Skin of body (tissue), 1 donor: ENCODE measurements at regions not wholly inside any gene's neighbourhood (a gene's known extent, or its start where the extent isn't known, plus 50 kb on each side); places are given as distances from the start of the nearest gene placed in this dataset.

Experiments used
- DNase-seq: peaks from one replicate; lab custom pipeline; 2025; lab: John Stamatoyannopoulos, UW

- no peak for DNase-seq
Observed at GRCh38 chr1:14039582-14040430, 339.8 kb downstream of the PRDM2 start.

- no peak for DNase-seq
Observed at GRCh38 chr1:14049965-14050364, 350.0 kb downstream of the PRDM2 start.

DNA sequence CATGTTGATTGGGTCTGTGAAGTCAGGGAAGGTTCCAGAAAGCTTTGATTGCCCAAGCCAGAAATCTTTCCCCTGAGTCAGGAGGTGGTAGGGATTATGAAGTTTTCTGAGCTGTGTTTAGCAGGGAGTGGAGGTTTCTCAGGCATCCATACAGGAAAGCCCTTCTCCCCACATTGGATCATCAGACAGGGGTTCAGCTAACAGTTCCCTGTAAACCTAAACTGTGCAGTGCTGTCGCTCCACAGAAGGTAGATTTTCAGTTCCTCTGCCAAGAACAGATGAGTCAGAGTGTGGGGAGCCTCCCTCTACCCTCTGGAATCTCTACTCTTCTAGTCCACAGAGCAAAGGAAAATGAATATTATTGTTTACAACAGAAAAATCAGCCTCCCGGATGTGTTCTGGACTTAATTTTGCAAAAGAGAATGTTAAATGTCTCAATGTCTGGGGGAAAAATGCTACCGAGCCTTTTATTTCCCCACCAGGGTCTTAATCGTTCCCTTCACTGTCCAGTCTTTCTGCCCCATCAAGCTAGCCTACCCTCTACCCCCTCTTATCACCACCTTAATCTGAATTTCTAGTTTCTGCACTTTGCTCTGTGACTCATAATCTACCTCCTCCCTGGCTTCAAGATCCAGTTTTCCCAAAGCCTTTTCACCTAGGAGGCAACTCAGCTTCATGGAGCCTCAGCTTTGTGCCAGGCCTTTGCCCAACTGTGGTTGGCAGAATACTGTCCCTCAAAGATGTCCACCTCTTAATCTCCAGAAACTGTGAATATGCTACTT is 355.6 kb downstream of the PRDM2 start:
- no peak for DNase-seq

GRCh38 chr1:14057640-14058039 is 357.7 kb downstream of the PRDM2 start:
- DNase-seq = no peak

DNA sequence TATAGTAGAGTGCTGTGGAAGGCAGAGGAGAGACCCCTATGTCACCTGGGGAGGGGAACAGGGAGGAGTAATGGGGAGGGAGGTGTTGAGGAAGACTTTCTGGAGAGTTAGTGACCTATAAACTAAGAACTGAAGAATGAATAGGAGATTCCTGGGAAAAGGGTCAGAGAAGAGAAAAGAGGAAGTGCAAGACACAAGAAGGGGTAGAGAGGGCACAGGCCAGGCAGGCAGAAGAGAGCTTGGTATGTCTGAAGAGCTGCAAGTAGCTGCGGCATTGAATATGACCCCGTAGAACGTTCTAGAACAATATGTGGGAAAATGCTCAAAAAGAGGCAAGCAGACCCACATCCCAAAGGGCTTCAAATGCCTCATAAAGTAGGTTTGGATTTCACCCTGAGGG is 361.2 kb downstream of the PRDM2 start:
- DNase-seq = no peak

GRCh38 chr1:14061722-14062121 is 361.7 kb downstream of the PRDM2 start:
- DNase-seq = no peak

GRCh38 chr1:14062669-14063068 is 362.7 kb downstream of the PRDM2 start:
- no peak for DNase-seq

DNA sequence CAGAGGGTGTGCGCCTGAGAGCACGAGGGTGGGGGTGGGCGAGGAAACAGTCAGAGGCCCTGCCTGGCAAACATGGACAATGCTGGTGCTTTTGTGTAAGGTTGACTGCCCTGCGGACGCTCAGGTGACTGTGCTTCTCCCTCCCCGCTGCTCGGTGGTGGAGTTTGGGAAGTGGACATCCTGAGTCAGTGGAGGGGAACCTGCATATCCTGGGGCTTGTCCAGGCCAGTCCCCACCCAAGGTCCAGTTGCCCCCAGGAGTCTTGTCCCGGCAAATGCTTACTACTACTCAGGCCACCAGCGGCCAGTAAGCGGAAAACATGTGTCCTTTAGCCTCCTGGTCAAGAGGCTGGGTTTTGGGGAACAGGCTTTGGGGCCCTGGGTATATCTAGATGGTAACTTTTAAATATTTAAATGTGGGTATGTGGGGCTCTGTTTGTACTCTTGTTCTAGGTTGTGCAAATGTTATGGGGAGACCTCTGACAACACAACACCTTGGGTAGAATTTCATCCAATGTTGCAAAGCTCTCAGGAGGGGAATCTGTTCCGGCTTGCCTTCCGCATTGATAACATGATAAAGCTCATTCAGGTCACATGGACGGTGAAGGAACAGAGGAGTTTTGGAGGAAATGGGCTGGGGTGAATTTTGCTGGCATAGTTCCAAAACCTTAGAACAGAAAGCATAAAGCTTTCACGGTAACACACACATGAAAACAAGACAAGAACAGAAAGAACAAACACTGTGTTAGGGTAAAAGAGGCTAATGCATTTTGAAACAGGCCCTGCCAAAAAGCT is 364.9 kb downstream of the PRDM2 start:
- DNase-seq = no peak

GRCh38 chr1:14065486-14065885 is 365.5 kb downstream of the PRDM2 start:
- no peak for DNase-seq

- DNase-seq = no peak
Observed at GRCh38 chr1:14067036-14067435, 367.0 kb downstream of the PRDM2 start.

- DNase-seq = no peak
Observed at GRCh38 chr1:14067711-14068110, 367.7 kb downstream of the PRDM2 start.

DNA sequence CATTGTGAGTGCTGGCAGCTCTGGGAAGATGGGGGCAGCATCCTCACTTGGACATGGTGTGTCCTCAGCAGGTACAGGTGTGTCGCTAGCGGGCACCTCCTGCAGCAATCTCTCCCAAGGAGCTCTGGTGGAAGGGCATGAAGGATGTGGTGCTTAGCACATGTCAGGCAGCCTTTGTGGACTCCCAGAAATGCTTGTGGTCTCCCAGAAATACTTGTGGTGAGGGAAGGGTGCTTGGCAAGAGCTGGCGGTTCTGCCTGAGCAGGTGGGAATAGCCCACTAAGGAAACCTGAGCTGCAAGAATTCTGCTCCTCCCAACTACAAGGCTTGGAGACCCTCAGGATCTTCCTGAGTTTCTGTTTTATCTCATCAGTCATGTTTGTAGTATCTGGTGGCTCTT is 371.6 kb downstream of the PRDM2 start:
- DNase-seq = no peak

DNA sequence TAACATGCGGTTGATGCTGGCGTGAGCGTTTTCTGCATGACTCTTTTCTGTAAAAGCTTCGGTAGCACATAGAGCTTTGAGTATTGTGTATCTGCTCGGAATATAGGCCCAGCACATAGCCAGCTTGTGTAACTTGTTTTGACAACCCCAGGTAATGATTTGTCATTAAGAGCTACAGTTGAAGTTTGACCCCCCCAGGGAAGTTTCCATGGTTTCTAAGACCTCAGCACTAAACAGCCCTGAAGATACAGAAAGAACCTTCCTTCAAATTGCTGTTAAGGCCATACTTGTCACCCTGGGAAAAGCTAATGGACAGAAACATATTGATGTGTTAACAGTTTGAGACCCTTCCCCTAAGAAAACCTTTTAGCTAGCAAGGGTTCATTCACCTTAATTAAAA is 380.7 kb downstream of the PRDM2 start:
- DNase-seq = no peak

DNA sequence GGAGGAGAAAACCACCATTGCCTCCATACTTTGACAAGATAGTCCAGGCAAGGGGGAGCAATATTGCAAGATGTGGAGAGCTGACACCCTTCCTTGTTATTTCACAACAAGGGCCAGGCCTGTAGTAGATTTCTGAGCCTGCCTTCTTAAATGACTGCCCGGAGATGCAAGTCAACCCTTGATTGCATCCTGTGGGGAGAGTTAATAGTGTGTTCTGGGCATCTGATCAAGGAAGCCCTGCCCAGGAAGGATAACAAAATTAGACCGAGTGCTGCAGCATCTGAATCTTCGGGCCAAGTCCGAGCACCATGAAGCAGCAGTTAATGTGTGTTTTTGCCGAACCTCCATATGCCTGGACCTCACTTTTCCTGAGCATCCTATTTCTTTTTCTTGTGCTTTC is 382.3 kb downstream of the PRDM2 start:
- DNase-seq = no peak

DNA sequence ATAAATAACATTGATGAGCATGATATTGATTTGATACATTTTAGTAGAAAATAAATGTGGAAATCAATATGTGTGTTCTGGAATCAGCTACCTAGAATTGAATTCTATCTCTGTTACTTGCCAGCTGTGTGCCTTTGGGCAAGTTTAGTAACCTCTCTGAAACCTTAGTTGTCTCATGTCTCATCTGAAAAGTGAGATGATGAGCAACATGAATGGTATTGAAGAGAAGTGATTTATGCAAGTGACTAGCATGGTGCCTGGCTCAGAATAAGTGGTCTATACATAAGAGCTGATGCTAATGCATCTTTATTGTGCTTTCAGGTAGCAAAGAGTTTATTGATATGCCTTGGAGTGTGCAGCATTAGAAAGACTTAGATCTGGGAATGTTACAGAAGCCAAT is 383.3 kb downstream of the PRDM2 start:
- DNase-seq = no peak

GRCh38 chr1:14083706-14084105 is 383.7 kb downstream of the PRDM2 start:
- DNase-seq = no peak

DNA sequence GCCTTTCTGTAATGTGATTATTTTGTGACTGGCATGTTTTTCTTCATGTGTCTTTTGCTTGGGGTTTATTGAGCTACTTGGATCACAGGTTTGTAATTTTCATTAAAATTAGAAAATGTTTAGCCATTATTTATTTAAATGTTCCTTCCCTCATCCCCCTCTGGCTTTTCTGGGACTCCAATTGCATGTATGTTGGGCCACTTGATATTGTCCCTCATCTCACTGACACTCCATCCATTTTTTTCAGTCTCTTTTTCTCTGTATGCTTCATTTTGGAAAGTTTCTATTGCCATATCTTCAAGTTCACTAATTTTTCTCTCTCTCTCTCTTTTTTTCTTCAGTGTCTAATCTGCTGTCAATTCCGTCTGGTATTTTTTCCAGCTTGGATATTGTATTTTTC is 390.1 kb downstream of the PRDM2 start:
- DNase-seq = no peak

DNA sequence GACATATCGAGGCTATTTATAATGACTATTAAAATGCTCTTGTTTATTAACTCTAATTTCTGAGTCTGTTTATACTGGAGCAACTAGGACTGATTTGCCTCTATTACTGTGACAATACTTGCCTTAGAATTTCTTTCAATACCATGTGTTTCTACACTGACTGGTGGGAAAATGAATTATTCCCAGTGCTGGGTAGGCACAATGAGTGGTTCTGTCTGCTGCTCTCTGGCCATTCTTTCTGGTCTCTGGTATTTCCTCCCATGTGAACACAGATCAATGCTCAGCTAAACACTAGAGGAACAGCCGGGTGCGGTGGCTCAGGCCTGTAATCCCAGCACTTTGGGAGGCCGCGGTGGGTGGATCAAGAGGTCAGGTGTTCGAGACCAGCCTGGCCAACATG is 390.5 kb downstream of the PRDM2 start:
- DNase-seq = no peak

DNA sequence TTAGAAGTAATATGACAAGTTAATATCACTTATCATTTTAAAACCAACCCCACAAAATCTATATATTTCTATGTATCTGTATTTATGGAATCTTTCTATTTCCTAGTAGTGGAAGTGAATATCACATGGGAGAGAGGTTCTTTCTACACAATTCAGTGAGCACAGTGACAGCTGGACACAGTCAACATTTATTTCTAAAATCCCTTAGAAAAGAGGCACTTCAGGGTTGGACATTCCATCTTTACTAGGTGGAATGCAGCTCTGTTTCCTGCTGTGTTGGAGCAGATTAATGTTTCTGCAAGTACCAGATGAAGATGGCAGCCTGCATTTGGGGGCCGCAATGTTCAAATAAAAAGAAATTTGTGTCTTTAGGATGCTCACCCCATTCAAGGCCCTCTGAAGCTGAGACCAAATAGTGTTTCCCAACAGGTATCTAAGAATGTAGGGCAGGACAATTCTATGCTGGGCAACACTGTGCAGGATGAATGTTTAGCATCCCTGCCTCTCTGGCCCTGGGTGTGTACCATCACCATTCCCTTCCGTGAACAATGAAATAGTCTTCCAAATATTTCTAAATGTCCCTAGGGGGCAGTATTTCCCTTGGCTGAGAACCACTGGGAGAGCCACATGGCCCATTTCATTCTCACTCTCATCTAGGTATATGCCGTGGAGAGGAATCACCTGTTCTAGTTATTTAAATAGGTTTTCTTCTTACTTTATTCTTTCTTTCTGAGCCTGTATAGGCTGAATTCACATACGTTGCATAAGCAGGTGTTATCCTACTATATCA is 394.8 kb downstream of the PRDM2 start:
- no peak for DNase-seq

- no peak for DNase-seq
Observed at GRCh38 chr1:14098294-14098913, 398.4 kb downstream of the PRDM2 start.

DNA sequence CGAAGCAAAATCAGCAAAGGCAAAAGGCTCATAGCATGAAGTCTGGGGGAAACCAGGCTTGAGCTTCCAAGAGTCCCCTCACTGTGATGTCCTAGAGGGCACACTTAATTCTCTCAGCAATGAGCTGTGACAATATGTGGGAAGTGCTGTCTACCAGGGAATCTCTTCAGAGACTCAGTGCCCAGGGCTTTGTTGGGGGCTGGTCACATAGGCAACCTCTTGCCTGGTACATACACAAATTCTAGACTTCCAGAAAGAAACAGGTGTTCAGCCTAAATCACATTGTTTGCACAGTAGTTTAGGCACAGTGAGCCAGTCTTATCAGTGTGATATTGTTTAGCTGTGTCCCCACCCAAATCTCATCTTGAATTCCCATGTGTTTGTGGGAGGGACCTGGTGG is 400.5 kb downstream of the PRDM2 start:
- no peak for DNase-seq
